ENCODE measurements at regions not wholly inside any gene's neighbourhood (a gene's known extent, or its start where the extent isn't known, plus 50 kb on each side); places are given as distances from the start of the nearest gene placed in this dataset.

- no peak for TF ChIP-seq CTCF (conservative IDR thresholded peaks at IDR 0.05; ENCODE audit: low read depth, low read length)
- DNase-seq (ENCODE audit: low read depth) = no peak
- H3K4me3 ChIP-seq (ENCODE audit: low read length) = no peak overlapping the region
Observed at GRCh38 chr4:124435274-124435950, 277.1 kb downstream of the ANKRD50 start.

GRCh38 chr4:124437853-124438495 lies 274.6 kb downstream of the ANKRD50 start:
- TF ChIP-seq CTCF (conservative IDR thresholded peaks at IDR 0.05; ENCODE audit: low read depth, low read length) = no peak
- no peak for DNase-seq (ENCODE audit: low read depth)
- no peak overlapping the region for H3K4me3 ChIP-seq (ENCODE audit: low read length)

GRCh38 chr4:124445071-124445470 lies 267.5 kb downstream of the ANKRD50 start:
- no peak overlapping the region for H3K4me3 ChIP-seq (ENCODE audit: low read length)
- DNase-seq (ENCODE audit: low read depth) = no peak
- no peak for TF ChIP-seq CTCF (conservative IDR thresholded peaks at IDR 0.05; ENCODE audit: low read depth, low read length)

GRCh38 chr4:124449881-124450280 lies 262.7 kb downstream of the ANKRD50 start:
- H3K4me3 ChIP-seq (ENCODE audit: low read length) = no peak overlapping the region
- no peak for TF ChIP-seq CTCF (conservative IDR thresholded peaks at IDR 0.05; ENCODE audit: low read depth, low read length)
- no peak for DNase-seq (ENCODE audit: low read depth)

- H3K4me3 ChIP-seq (ENCODE audit: low read length) = no peak overlapping the region
- TF ChIP-seq CTCF (conservative IDR thresholded peaks at IDR 0.05; ENCODE audit: low read depth, low read length) = no peak
- no peak for DNase-seq (ENCODE audit: low read depth)
Observed at GRCh38 chr4:124450851-124451250, 261.7 kb downstream of the ANKRD50 start.

- no peak overlapping the region for H3K4me3 ChIP-seq (ENCODE audit: low read length)
- no peak for TF ChIP-seq CTCF (conservative IDR thresholded peaks at IDR 0.05; ENCODE audit: low read depth, low read length)
- no peak for DNase-seq (ENCODE audit: low read depth)
Observed at GRCh38 chr4:124454772-124455270, 257.7 kb downstream of the ANKRD50 start.

- no peak overlapping the region for H3K4me3 ChIP-seq (ENCODE audit: low read length)
- no peak for TF ChIP-seq CTCF (conservative IDR thresholded peaks at IDR 0.05; ENCODE audit: low read depth, low read length)
- DNase-seq (ENCODE audit: low read depth) = no peak
Observed at GRCh38 chr4:124455671-124456070, 256.9 kb downstream of the ANKRD50 start.
